Osteocyte (in vitro differentiated cells): ENCODE measurements at regions not wholly inside any gene's neighbourhood (a gene's known extent, or its start where the extent isn't known, plus 50 kb on each side); places are given as distances from the start of the nearest gene placed in this dataset.

Experiments
- DNase-seq: peaks from one replicate; pipeline ENCODE4 v3.0.0; 2021; ENCODE audit warnings: mixed read lengths; ENCODE audit not compliant: unreplicated experiment; ENCODE audit errors: extremely low spot score
- H3K27ac Mint-ChIP-seq: one replicate; pipeline ENCODE4 v1.8.0; 2021; ENCODE audit warnings: mild to moderate bottlenecking, mixed read lengths; ENCODE audit not compliant: unreplicated experiment
- H3K27me3 Mint-ChIP-seq: one replicate; pipeline ENCODE4 v1.8.0; 2021; ENCODE audit warnings: mixed read lengths; ENCODE audit not compliant: unreplicated experiment
- H3K36me3 Mint-ChIP-seq: one replicate; pipeline ENCODE4 v1.8.0; 2021; ENCODE audit warnings: mixed read lengths; ENCODE audit not compliant: unreplicated experiment
- H3K4me1 Mint-ChIP-seq: one replicate; pipeline ENCODE4 v1.8.0; 2021; ENCODE audit warnings: mixed read lengths; ENCODE audit not compliant: unreplicated experiment
- H3K4me3 Mint-ChIP-seq: one replicate; pipeline ENCODE4 v1.8.0; 2021; ENCODE audit warnings: mild to moderate bottlenecking, moderate library complexity, mixed read lengths; ENCODE audit not compliant: unreplicated experiment
- H3K9me3 Mint-ChIP-seq: one replicate; pipeline ENCODE4 v1.8.0; 2021; ENCODE audit warnings: mixed read lengths; ENCODE audit not compliant: unreplicated experiment
- TF ChIP-seq, protein P1 (sequence below): fragments of 200-600 bp; sonication (generic); IDR thresholded peaks from 2 replicates; pipeline ENCODE4 v1.5.0; 2021; ENCODE audit warnings: antibody characterized with exemption, mild to moderate bottlenecking, moderate library complexity

DNA sequence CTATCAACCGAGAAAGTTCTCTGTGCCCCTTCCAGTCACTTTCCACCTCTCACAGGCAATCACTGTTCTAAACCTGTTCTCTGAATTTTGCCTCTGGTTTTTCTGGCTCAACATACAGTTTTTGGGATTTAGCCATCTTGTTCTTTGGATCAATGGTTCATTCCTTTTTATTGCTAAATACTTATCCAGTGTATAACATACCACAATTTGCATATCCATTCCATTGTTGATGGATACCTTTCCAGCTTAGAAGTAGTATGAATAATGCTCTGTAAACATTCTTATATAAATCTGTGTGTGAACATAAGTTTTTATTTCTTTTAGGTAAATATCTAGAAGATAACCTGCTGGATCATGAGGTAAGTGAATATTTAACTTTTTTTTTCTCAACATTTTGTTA, 87.8 kb upstream of the FNDC3B start:
- no peaks in the 10 kb centered on the region for H3K36me3 Mint-ChIP-seq
- H3K27ac Mint-ChIP-seq, result no peak overlapping the region
- H3K27me3 Mint-ChIP-seq, result no peaks in the 10 kb centered on the region
- peaks cover 8% of the 10 kb centered on the region for H3K9me3 Mint-ChIP-seq
- H3K4me1 Mint-ChIP-seq, result peaks cover 38% of the 10 kb centered on the region
- no peak for DNase-seq
- TF ChIP-seq, protein P1, sequence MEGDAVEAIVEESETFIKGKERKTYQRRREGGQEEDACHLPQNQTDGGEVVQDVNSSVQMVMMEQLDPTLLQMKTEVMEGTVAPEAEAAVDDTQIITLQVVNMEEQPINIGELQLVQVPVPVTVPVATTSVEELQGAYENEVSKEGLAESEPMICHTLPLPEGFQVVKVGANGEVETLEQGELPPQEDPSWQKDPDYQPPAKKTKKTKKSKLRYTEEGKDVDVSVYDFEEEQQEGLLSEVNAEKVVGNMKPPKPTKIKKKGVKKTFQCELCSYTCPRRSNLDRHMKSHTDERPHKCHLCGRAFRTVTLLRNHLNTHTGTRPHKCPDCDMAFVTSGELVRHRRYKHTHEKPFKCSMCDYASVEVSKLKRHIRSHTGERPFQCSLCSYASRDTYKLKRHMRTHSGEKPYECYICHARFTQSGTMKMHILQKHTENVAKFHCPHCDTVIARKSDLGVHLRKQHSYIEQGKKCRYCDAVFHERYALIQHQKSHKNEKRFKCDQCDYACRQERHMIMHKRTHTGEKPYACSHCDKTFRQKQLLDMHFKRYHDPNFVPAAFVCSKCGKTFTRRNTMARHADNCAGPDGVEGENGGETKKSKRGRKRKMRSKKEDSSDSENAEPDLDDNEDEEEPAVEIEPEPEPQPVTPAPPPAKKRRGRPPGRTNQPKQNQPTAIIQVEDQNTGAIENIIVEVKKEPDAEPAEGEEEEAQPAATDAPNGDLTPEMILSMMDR, result no peak
- H3K4me3 Mint-ChIP-seq, result no peak overlapping the region

DNA sequence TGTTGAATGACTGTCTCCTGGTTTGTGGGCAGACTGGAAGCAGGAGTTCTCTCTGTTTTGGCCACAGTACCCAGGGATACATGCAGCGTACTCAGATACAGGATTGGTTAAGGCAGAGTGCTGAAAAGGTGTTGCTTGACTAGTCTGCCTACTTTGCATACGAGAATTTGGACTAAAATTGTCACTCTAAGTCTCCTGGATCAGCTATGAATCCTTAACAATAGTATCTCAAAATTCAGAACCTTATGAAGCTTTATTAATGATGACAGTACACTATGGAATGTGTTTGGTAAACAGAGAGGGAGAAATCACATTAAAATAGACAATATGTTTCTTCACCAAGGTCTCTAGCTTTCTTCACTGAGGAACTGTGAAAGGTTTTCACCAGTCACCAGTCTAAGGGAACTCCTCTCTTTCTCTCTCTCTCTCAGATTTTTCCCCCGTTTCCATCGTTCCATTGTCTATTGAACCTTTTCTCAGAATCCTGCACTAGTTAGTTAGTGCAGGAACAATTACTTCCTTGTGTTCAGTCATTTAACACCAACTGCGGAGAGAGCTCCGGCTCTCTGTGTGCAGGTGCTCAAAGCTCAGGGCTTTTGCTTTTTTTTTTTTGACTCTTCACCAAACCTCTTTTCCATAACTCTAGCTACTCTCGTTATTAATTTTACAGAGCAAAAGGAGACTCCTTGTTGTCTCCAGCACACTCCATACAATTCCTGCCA, 85.9 kb upstream of the FNDC3B start:
- no peaks in the 10 kb centered on the region for H3K36me3 Mint-ChIP-seq
- no peak overlapping the region for H3K27ac Mint-ChIP-seq
- H3K4me3 Mint-ChIP-seq, result no peak overlapping the region
- H3K27me3 Mint-ChIP-seq, result no peaks in the 10 kb centered on the region
- TF ChIP-seq, protein P1, result no peak
- H3K4me1 Mint-ChIP-seq, result peaks cover 33% of the 10 kb centered on the region
- no peaks in the 10 kb centered on the region for H3K9me3 Mint-ChIP-seq
- DNase-seq, result no peak

DNA sequence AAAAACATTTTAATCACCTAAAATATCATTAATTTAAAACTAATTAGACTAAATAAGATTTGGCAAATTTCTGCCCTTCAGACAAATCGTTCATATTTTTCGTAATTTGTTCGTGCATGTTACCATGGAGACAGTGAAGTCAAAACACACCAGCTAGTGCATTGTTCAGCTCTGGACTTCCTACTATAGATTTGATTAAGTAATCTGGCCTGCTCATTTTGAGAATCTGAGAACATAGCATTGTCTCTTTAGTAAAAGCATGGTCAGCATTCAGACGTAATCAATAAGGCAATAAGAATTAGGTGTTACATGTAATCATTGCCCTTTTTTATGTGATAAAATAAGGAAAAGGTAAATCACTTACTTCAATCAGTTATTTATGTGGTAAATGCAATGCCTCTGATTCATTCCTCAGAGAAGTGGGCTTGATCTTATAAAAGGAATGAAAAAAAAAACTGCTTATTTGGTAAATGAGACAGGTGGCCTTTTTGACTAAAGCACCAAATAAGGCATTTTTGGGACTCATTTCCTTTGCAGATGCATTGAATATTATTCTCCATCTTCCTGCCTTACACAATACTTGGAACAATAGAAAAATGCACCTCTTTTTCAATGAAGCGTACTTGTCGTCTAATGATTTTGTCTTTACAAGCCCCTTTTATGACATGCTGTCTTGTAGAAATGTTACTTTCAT, 84.5 kb upstream of the FNDC3B start:
- H3K27me3 Mint-ChIP-seq, result no peaks in the 10 kb centered on the region
- H3K27ac Mint-ChIP-seq, result no peak overlapping the region
- no peaks in the 10 kb centered on the region for H3K36me3 Mint-ChIP-seq
- H3K4me3 Mint-ChIP-seq, result no peak overlapping the region
- peaks cover 25% of the 10 kb centered on the region for H3K4me1 Mint-ChIP-seq
- no peaks in the 10 kb centered on the region for H3K9me3 Mint-ChIP-seq
- no peak for DNase-seq
- TF ChIP-seq, protein P1, result no peak

DNA sequence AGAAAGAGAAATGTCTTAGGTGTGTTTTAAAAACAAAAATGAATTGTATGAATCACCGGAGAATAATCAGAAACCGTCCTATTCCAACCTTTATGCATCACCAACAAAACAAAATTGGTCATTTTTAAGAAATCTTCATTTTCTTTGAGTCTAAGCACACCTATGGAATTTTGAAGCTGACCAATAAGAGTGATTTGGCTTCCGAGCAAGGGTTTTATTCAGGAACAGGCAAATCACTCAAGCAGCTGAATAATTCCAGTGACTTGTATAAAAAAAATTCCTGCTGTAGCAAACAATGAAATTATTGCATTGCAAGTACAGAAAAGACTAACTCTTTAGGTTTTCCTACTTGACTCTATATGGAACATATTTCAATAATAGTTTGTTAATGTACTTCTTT, 83.8 kb upstream of the FNDC3B start:
- H3K4me1 Mint-ChIP-seq, result peaks cover 18% of the 10 kb centered on the region

DNA sequence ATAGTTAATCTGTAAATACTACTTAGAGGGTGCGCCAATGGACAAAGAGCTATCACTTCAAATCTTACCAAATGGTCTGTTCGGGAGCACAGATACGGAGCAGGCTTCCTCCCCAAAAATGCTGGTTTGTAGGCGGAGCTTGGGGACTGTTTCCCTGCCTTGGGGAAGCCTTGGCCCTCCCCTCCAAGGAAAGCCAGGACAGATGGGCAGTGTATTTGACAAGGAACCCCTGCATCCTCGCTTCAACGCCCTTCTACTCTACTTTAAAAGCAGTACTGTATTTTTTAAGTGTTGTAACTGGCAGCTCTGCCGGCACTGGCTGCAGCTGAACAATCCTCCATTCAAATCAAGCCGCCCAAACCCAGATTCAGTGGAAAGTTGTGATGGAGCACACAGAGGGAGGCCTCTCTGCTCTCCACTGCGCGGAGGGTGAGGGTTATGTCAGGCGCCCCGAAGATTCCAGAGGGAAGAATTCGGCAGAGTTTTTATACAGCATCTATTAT, 83.1 kb upstream of the FNDC3B start:
- H3K27ac Mint-ChIP-seq, result no peak overlapping the region
- no peaks in the 10 kb centered on the region for H3K9me3 Mint-ChIP-seq
- no peak for DNase-seq
- no peaks in the 10 kb centered on the region for H3K36me3 Mint-ChIP-seq
- H3K4me3 Mint-ChIP-seq, result no peak overlapping the region
- H3K27me3 Mint-ChIP-seq, result no peaks in the 10 kb centered on the region
- peaks cover 15% of the 10 kb centered on the region for H3K4me1 Mint-ChIP-seq
- TF ChIP-seq, protein P1, result no peak

More for the DNA sequence above, 83.8 kb upstream of the FNDC3B start:
- Mint-ChIP-seq H3K27me3 (no peaks in the 10 kb centered on the region), H3K9me3 (no peaks in the 10 kb centered on the region), H3K36me3 (no peaks in the 10 kb centered on the region), H3K27ac (no peak overlapping the region), H3K4me3 (no peak overlapping the region)
- no peak for DNase-seq
- TF ChIP-seq, protein P1, result no peak
